ENCODE measurements at regions not wholly inside any gene's neighbourhood (a gene's known extent, or its start where the extent isn't known, plus 50 kb on each side); places are given as distances from the start of the nearest gene placed in this dataset.

- no peaks in the 10 kb centered on the region for H3K9me3 Mint-ChIP-seq
- TF ChIP-seq CTCF (conservative IDR thresholded peaks at IDR 0.05), result no peak
- no peak overlapping the region for H3K27ac Mint-ChIP-seq (ENCODE audit: unreplicated experiment)
- no peaks in the 10 kb centered on the region for H3K36me3 Mint-ChIP-seq (ENCODE audit: low read depth)
- H3K27me3 Mint-ChIP-seq (ENCODE audit: low read depth), result no peaks in the 10 kb centered on the region
- DNase-seq (ENCODE audit: low read depth, low spot score), result no peak
- H3K4me3 Mint-ChIP-seq, result no peak overlapping the region
- no peaks in the 10 kb centered on the region for H3K4me1 Mint-ChIP-seq
These were observed 329.7 kb upstream of the NREP start for GRCh38 chr5:112086740-112087139.

GRCh38 chr5:112084149-112084548 lies 327.2 kb upstream of the NREP start:
- no peaks in the 10 kb centered on the region for H3K36me3 Mint-ChIP-seq (ENCODE audit: low read depth)
- DNase-seq (ENCODE audit: low read depth, low spot score), result no peak
- peaks cover 3% of the 10 kb centered on the region for H3K9me3 Mint-ChIP-seq
- no peak overlapping the region for H3K4me3 Mint-ChIP-seq
- no peak for TF ChIP-seq CTCF (conservative IDR thresholded peaks at IDR 0.05)
- H3K27ac Mint-ChIP-seq (ENCODE audit: unreplicated experiment), result no peak overlapping the region
- H3K27me3 Mint-ChIP-seq (ENCODE audit: low read depth), result no peaks in the 10 kb centered on the region
- no peaks in the 10 kb centered on the region for H3K4me1 Mint-ChIP-seq

- TF ChIP-seq CTCF (conservative IDR thresholded peaks at IDR 0.05), result no peak
- Mint-ChIP-seq H3K4me1 (no peaks in the 10 kb centered on the region), H3K36me3 (ENCODE audit: low read depth) (no peaks in the 10 kb centered on the region), H3K9me3 (peaks cover 3% of the 10 kb centered on the region), H3K4me3 (no peak overlapping the region), H3K27me3 (ENCODE audit: low read depth) (no peaks in the 10 kb centered on the region), H3K27ac (ENCODE audit: unreplicated experiment) (no peak overlapping the region)
- no peak for DNase-seq (ENCODE audit: low read depth, low spot score)
These were observed 326.6 kb upstream of the NREP start for GRCh38 chr5:112083623-112084022.

- H3K4me3 Mint-ChIP-seq, result no peak overlapping the region
- no peaks in the 10 kb centered on the region for H3K36me3 Mint-ChIP-seq (ENCODE audit: low read depth)
- no peaks in the 10 kb centered on the region for H3K27me3 Mint-ChIP-seq (ENCODE audit: low read depth)
These were observed 320.2 kb upstream of the NREP start for GRCh38 chr5:112077180-112077579.

GRCh38 chr5:112070022-112070421 lies 313.0 kb upstream of the NREP start:
- no peaks in the 10 kb centered on the region for H3K9me3 Mint-ChIP-seq
- H3K4me3 Mint-ChIP-seq, result no peak overlapping the region
- no peaks in the 10 kb centered on the region for H3K27me3 Mint-ChIP-seq (ENCODE audit: low read depth)
- no peak for TF ChIP-seq CTCF (conservative IDR thresholded peaks at IDR 0.05)
- no peak overlapping the region for H3K27ac Mint-ChIP-seq (ENCODE audit: unreplicated experiment)
- no peaks in the 10 kb centered on the region for H3K36me3 Mint-ChIP-seq (ENCODE audit: low read depth)
- no peak for DNase-seq (ENCODE audit: low read depth, low spot score)
- H3K4me1 Mint-ChIP-seq, result no peaks in the 10 kb centered on the region

More at GRCh38 chr5:112077180-112077579, 320.2 kb upstream of the NREP start:
- DNase-seq (ENCODE audit: low read depth, low spot score), result no peak
- peaks cover 7% of the 10 kb centered on the region for H3K9me3 Mint-ChIP-seq
- no peak for TF ChIP-seq CTCF (conservative IDR thresholded peaks at IDR 0.05)
- H3K4me1 Mint-ChIP-seq, result no peaks in the 10 kb centered on the region
- H3K27ac Mint-ChIP-seq (ENCODE audit: unreplicated experiment), result no peak overlapping the region

- Mint-ChIP-seq H3K27ac (ENCODE audit: unreplicated experiment) (no peak overlapping the region), H3K36me3 (ENCODE audit: low read depth) (no peaks in the 10 kb centered on the region), H3K27me3 (ENCODE audit: low read depth) (no peaks in the 10 kb centered on the region), H3K9me3 (no peaks in the 10 kb centered on the region), H3K4me3 (no peak overlapping the region), H3K4me1 (no peaks in the 10 kb centered on the region)
- DNase-seq (ENCODE audit: low read depth, low spot score), result no peak
- TF ChIP-seq CTCF (conservative IDR thresholded peaks at IDR 0.05), result no peak
These were observed 312.3 kb upstream of the NREP start for GRCh38 chr5:112069329-112069728.
